HepG2 (cell line): ENCODE measurements at regions not wholly inside any gene's neighbourhood (a gene's known extent, or its start where the extent isn't known, plus 50 kb on each side); places are given as distances from the start of the nearest gene placed in this dataset.

ENCODE experiments used
- CTCF ChIP-seq: sonication (generic); formaldehyde crosslinking; IDR thresholded peaks from 2 replicates; pipeline ENCODE4 v1.5.0; 2020; ENCODE audit warnings: mild to moderate bottlenecking, missing genetic modification reagents, moderate library complexity
- GABPB1 ChIP-seq: IDR thresholded peaks from 2 replicates; pipeline ENCODE4 v1.6.1; 2016; ENCODE audit warnings: mild to moderate bottlenecking, missing genetic modification reagents, moderate library complexity, missing compliant biosample characterization
- MTA1 ChIP-seq: sonication (generic); formaldehyde crosslinking; IDR thresholded peaks from 2 replicates; pipeline ENCODE4 v1.4.0; 2020; ENCODE audit warnings: missing genetic modification reagents, mild to moderate bottlenecking, borderline replicate concordance
- TFAP4 ChIP-seq: sonication (generic); IDR thresholded peaks from 2 replicates; pipeline ENCODE4 v1.6.1; 2016; ENCODE audit warnings: low read depth, borderline replicate concordance

GRCh38 chr9:107090218-107090617 is 192.9 kb upstream of the RAD23B start:
- TF ChIP-seq MTA1 (CRISPR knock-in tag), result no peak
- TF ChIP-seq CTCF, result no peak
- no peak for TF ChIP-seq TFAP4
- TF ChIP-seq GABPB1, result no peak
